Astrocyte (in vitro differentiated cells and primary cell): ENCODE measurements at regions not wholly inside any gene's neighbourhood (a gene's known extent, or its start where the extent isn't known, plus 50 kb on each side); places are given as distances from the start of the nearest gene placed in this dataset.

Experiments used
- DNase-seq: peaks from one replicate; pipeline ENCODE4 v3.0.0-alpha.2; 2010; ENCODE audit warnings: low read depth
- FAIRE-seq: peaks from 2 replicates; lab custom pipeline; 2011; peaks lifted over from hg19 to GRCh38; lab: Jason Lieb, UNC
- H2AFZ ChIP-seq: 2 replicates; pipeline ENCODE4 v1.6.0; 2012; ENCODE audit warnings: low read depth, low read length, inconsistent platforms
- H3K27ac ChIP-seq: 2 replicates; pipeline ENCODE4 v1.5.1; 2011; ENCODE audit warnings: low read depth, low read length, inconsistent platforms
- H3K27me3 ChIP-seq: 2 replicates; pipeline ENCODE4 v1.6.0; 2011; ENCODE audit warnings: low read length, inconsistent platforms; ENCODE audit not compliant: insufficient read depth
- H3K36me3 ChIP-seq: 2 replicates; pipeline ENCODE4 v1.5.1; 2011; ENCODE audit warnings: low read length, inconsistent platforms; ENCODE audit not compliant: insufficient read depth
- H3K4me1 ChIP-seq: 2 replicates; pipeline ENCODE4 v1.5.1; 2011; ENCODE audit warnings: low read length, inconsistent platforms; ENCODE audit not compliant: insufficient read depth
- H3K4me2 ChIP-seq: 2 replicates; pipeline ENCODE4 v1.6.0; 2012; ENCODE audit warnings: low read length, inconsistent platforms
- H3K4me3 ChIP-seq: 2 replicates; pipeline ENCODE4 v1.5.1; 2011; ENCODE audit warnings: low read depth, mild to moderate bottlenecking, low read length, inconsistent platforms; ENCODE audit not compliant: insufficient read depth
- H3K79me2 ChIP-seq: 2 replicates; pipeline ENCODE4 v1.6.0; 2012; ENCODE audit warnings: mild to moderate bottlenecking, low read length, inconsistent platforms; ENCODE audit not compliant: insufficient read depth
- H3K9ac ChIP-seq: 2 replicates; pipeline ENCODE4 v1.6.0; 2012; ENCODE audit warnings: mild to moderate bottlenecking, low read length, inconsistent platforms
- H3K9me3 ChIP-seq: 2 replicates; pipeline ENCODE4 v1.5.1; 2012; ENCODE audit warnings: low read depth, mild to moderate bottlenecking, low read length, inconsistent platforms; ENCODE audit not compliant: insufficient read depth
- H4K20me1 ChIP-seq: 2 replicates; pipeline ENCODE4 v1.6.0; 2012; ENCODE audit warnings: low read length, inconsistent platforms; ENCODE audit not compliant: insufficient read depth
- H3K27ac Mint-ChIP-seq: one replicate; pipeline ENCODE4 v1.8.0; 2021; ENCODE audit warnings: mild to moderate bottlenecking, mixed read lengths; ENCODE audit not compliant: unreplicated experiment
- H3K27me3 Mint-ChIP-seq: one replicate; pipeline ENCODE4 v1.8.0; 2021; ENCODE audit warnings: low read depth, mixed read lengths; ENCODE audit not compliant: unreplicated experiment
- H3K36me3 Mint-ChIP-seq: one replicate; pipeline ENCODE4 v1.8.0; 2021; ENCODE audit warnings: low read depth, mixed read lengths; ENCODE audit not compliant: unreplicated experiment
- H3K4me1 Mint-ChIP-seq: one replicate; pipeline ENCODE4 v1.8.0; 2021; ENCODE audit warnings: low read depth, mixed read lengths; ENCODE audit not compliant: unreplicated experiment
- H3K4me3 Mint-ChIP-seq: one replicate; pipeline ENCODE4 v1.8.0; 2021; ENCODE audit warnings: mild to moderate bottlenecking, moderate library complexity, mixed read lengths; ENCODE audit not compliant: unreplicated experiment
- H3K9me3 Mint-ChIP-seq: one replicate; pipeline ENCODE4 v1.8.0; 2021; ENCODE audit warnings: mild to moderate bottlenecking, mixed read lengths; ENCODE audit not compliant: unreplicated experiment
- CTCF ChIP-seq: IDR thresholded peaks from 2 replicates; pipeline ENCODE4 v1.5.1; 2011; ENCODE audit warnings: low read depth, mild to moderate bottlenecking, inconsistent platforms, low read length, moderate library complexity; ENCODE audit not compliant: insufficient read depth
- EZH2 ChIP-seq: IDR thresholded peaks from 2 replicates; pipeline ENCODE4 v1.6.1; 2012; ENCODE audit warnings: mild to moderate bottlenecking, low read length, inconsistent platforms; ENCODE audit not compliant: insufficient read depth

- TF ChIP-seq CTCF: no peak
- TF ChIP-seq EZH2: no peak
- Histone ChIP-seq H3K79me2 (no peaks in the 10 kb centered on the region), H3K9me3 (no peaks in the 10 kb centered on the region), H3K9ac (no peak overlapping the region), H4K20me1 (no peaks in the 10 kb centered on the region), H3K27me3 (no peaks in the 10 kb centered on the region), H3K36me3 (no peaks in the 10 kb centered on the region), H3K27ac (no peak overlapping the region), H3K4me1 (no peaks in the 10 kb centered on the region), H3K4me3 (no peak overlapping the region), H2AFZ (no peak overlapping the region), H3K4me2 (no peak overlapping the region)
- Mint-ChIP-seq H3K27me3 (peaks cover 5% of the 10 kb centered on the region), H3K36me3 (no peaks in the 10 kb centered on the region), H3K9me3 (no peaks in the 10 kb centered on the region), H3K4me3 (no peak overlapping the region), H3K27ac (no peak overlapping the region), H3K4me1 (peaks cover 8% of the 10 kb centered on the region)
- DNase-seq (no peak), FAIRE-seq (no peak)
These were observed 266.0 kb upstream of the ARRDC4 start for GRCh38 chr15:97694456-97694855.

- Mint-ChIP-seq H3K27ac (no peak overlapping the region), H3K9me3 (no peaks in the 10 kb centered on the region), H3K36me3 (no peaks in the 10 kb centered on the region), H3K4me3 (no peak overlapping the region), H3K4me1 (no peaks in the 10 kb centered on the region), H3K27me3 (peaks cover 13% of the 10 kb centered on the region)
- H3K4me2 ChIP-seq: no peak overlapping the region
- H3K79me2 ChIP-seq: no peaks in the 10 kb centered on the region
- H3K4me1 ChIP-seq: no peaks in the 10 kb centered on the region
- no peak overlapping the region for H3K4me3 ChIP-seq
- no peak overlapping the region for H3K27ac ChIP-seq
- no peaks in the 10 kb centered on the region for H4K20me1 ChIP-seq
- FAIRE-seq (no peak), DNase-seq (no peak)
- H3K36me3 ChIP-seq: no peaks in the 10 kb centered on the region
- H3K9ac ChIP-seq: no peak overlapping the region
- no peak overlapping the region for H2AFZ ChIP-seq
- TF ChIP-seq EZH2: no peak
- no peak for TF ChIP-seq CTCF
- H3K27me3 ChIP-seq: no peaks in the 10 kb centered on the region
- peaks cover 5% of the 10 kb centered on the region for H3K9me3 ChIP-seq
These were observed 257.1 kb upstream of the ARRDC4 start for GRCh38 chr15:97703400-97703799.

DNA sequence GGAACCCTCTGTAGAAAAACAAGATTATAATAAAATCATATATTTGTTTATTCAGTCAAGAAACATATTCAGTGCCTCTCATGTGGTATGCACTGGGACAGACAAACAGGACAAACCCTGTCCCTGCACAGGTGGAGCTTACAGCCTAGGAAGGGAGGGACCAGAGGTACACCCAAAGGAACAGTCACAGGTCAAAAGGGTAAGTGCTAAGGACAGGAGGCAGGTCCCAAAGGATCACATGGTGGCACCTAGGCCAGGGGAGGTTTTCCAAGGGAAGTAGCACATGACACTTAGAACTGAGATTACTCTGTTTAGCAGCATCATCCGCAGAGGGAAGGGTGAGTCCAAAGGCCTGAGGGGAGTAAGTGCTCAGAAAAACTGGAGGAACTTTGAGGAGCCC lies 254.4 kb upstream of the ARRDC4 start:
- Mint-ChIP-seq H3K9me3 (no peaks in the 10 kb centered on the region), H3K4me1 (no peaks in the 10 kb centered on the region), H3K27me3 (peaks cover 13% of the 10 kb centered on the region), H3K4me3 (no peak overlapping the region), H3K27ac (no peak overlapping the region), H3K36me3 (no peaks in the 10 kb centered on the region)
- FAIRE-seq: no peak
- H2AFZ ChIP-seq: no peak overlapping the region
- H3K9ac ChIP-seq: no peak overlapping the region
- H4K20me1 ChIP-seq: no peaks in the 10 kb centered on the region
- no peaks in the 10 kb centered on the region for H3K4me1 ChIP-seq
- no peak for DNase-seq
- no peaks in the 10 kb centered on the region for H3K27me3 ChIP-seq
- H3K36me3 ChIP-seq: no peaks in the 10 kb centered on the region
- no peak overlapping the region for H3K4me3 ChIP-seq
- no peaks in the 10 kb centered on the region for H3K79me2 ChIP-seq
- H3K4me2 ChIP-seq: no peak overlapping the region
- H3K9me3 ChIP-seq: peaks cover 5% of the 10 kb centered on the region
- no peak for TF ChIP-seq EZH2
- TF ChIP-seq CTCF: no peak
- H3K27ac ChIP-seq: no peak overlapping the region
